ENCODE measurements at regions not wholly inside any gene's neighbourhood (a gene's known extent, or its start where the extent isn't known, plus 50 kb on each side); places are given as distances from the start of the nearest gene placed in this dataset.
A peak's percentile ranks its signal among the peaks of the same experiment; 100 is the strongest.
"Not testable (repeated sequence)": the region's sequence is repeated elsewhere in the genome, so short reads cannot be mapped to it uniquely, and the experiment has no call there.

GRCh38 chr10:11691319-11691755 is 50.8 kb upstream of the ECHDC3 start:
- DNase-seq (ENCODE audit: low spot score), result no peak

- DNase-seq (ENCODE audit: low spot score), result no peak
These were observed 52.0 kb upstream of the ECHDC3 start for GRCh38 chr10:11689945-11690736.

- not testable (repeated sequence) for DNase-seq (ENCODE audit: low spot score)
These were observed 53.8 kb upstream of the ECHDC3 start for GRCh38 chr10:11688448-11688795.

- DNase-seq (ENCODE audit: low spot score), result no peak
These were observed 54.3 kb upstream of the ECHDC3 start for GRCh38 chr10:11687779-11688447.

GRCh38 chr10:11687357-11687771 is 54.8 kb upstream of the ECHDC3 start:
- no peak for DNase-seq (ENCODE audit: low spot score)

- no peak for DNase-seq (ENCODE audit: low spot score)
These were observed 56.4 kb upstream of the ECHDC3 start for GRCh38 chr10:11685787-11686218.

- DNase-seq (ENCODE audit: low spot score), result peak; percentile 86
These were observed 57.2 kb upstream of the ECHDC3 start for GRCh38 chr10:11684717-11685645.

GRCh38 chr10:11684341-11684716 is 57.9 kb upstream of the ECHDC3 start:
- not testable (repeated sequence) for DNase-seq (ENCODE audit: low spot score)

- no peak for DNase-seq (ENCODE audit: low spot score)
These were observed 58.5 kb upstream of the ECHDC3 start for GRCh38 chr10:11683529-11684320.

- no peak for DNase-seq (ENCODE audit: low spot score)
These were observed 59.3 kb upstream of the ECHDC3 start for GRCh38 chr10:11682851-11683250.

- no peak for DNase-seq (ENCODE audit: low spot score)
These were observed 59.9 kb upstream of the ECHDC3 start for GRCh38 chr10:11682267-11682683.

GRCh38 chr10:11680496-11680895 is 61.7 kb upstream of the ECHDC3 start:
- DNase-seq (ENCODE audit: low spot score), result no peak

- no peak for DNase-seq (ENCODE audit: low spot score)
These were observed 62.2 kb upstream of the ECHDC3 start for GRCh38 chr10:11679946-11680345.

- DNase-seq (ENCODE audit: low spot score), result no peak
These were observed 63.9 kb upstream of the ECHDC3 start for GRCh38 chr10:11678074-11678793.

- no peak for DNase-seq (ENCODE audit: low spot score)
These were observed 64.7 kb upstream of the ECHDC3 start for GRCh38 chr10:11677480-11677879.

GRCh38 chr10:11673346-11674280 is 62.2 kb upstream of the USP6NL start:
- DNase-seq (ENCODE audit: low spot score), result no peak

GRCh38 chr10:11672836-11673235 is 61.4 kb upstream of the USP6NL start:
- DNase-seq (ENCODE audit: low spot score), result no peak

- DNase-seq (ENCODE audit: low spot score), result no peak
These were observed 58.9 kb upstream of the USP6NL start for GRCh38 chr10:11670381-11670780.

- DNase-seq (ENCODE audit: low spot score), result no peak
These were observed 57.6 kb upstream of the USP6NL start for GRCh38 chr10:11668847-11669610.
